Tibial nerve (tissue), 3 donors: ENCODE measurements at regions not wholly inside any gene's neighbourhood (a gene's known extent, or its start where the extent isn't known, plus 50 kb on each side); places are given as distances from the start of the nearest gene placed in this dataset.

Experiments used
- CTCF ChIP-seq, 5 experiments: fragments of 200-600 bp in 3 of 5; fragments of 450-650 bp in 2 of 5; sonication (generic) in 3 of 5; IDR thresholded peaks; one replicate each; pipeline ENCODE4 v1.5.1; 2016 to 2019; ENCODE audit warnings: antibody characterized with exemption in 5 of 5, mild to moderate bottlenecking in 3 of 5, moderate library complexity in 2 of 5
- POLR2A ChIP-seq, 2 donors: fragments of 450-650 bp; IDR thresholded peaks; one replicate each; pipeline ENCODE4 v1.6.1; 2017; ENCODE audit warnings: antibody characterized with exemption in 2 of 2, mild to moderate bottlenecking in 2 of 2, moderate library complexity in 2 of 2

GRCh38 chr6:12602951-12603672, 113.5 kb upstream of the PHACTR1 start:
- TF ChIP-seq POLR2A (IDR thresholded peaks at IDR 0.05) (no peak), CTCF (IDR thresholded peaks at IDR 0.05) (peak; percentile 18 to 59 (median 30))
